ENCODE measurements at regions not wholly inside any gene's neighbourhood (a gene's known extent, or its start where the extent isn't known, plus 50 kb on each side); places are given as distances from the start of the nearest gene placed in this dataset.

- TF ChIP-seq POLR2A (IDR thresholded peaks at IDR 0.05; ENCODE audit: low read depth, low read length) (no peak), TAF1 (IDR thresholded peaks at IDR 0.05; ENCODE audit: low read depth, low read length) (no peak)
Measured at GRCh38 chr1:238558746-238559145, 668.0 kb upstream of the ZP4 start.

Measured in GM12891 (cell line).